ENCODE measurements at regions not wholly inside any gene's neighbourhood (a gene's known extent, or its start where the extent isn't known, plus 50 kb on each side); places are given as distances from the start of the nearest gene placed in this dataset.

DNA sequence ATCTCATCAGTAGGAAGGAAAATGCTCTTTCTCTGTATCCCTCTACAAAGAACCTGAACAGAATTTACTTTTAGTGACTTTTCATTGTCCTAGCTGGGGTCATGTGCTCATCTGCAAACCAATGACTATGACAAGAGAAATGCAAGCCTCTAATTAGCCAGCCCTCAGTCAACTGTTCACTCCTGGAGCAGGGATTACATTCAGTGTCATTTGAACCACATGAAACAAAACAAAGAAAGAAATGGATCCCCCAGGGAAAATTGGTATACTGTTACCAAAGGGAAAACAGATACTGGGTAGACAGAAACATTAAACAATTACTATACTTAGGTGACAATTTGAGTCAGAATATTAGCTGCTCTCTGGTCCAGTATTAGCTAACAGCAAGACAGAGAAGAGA lies 173.6 kb downstream of the RCHY1 start:
- TF ChIP-seq, protein P1, sequence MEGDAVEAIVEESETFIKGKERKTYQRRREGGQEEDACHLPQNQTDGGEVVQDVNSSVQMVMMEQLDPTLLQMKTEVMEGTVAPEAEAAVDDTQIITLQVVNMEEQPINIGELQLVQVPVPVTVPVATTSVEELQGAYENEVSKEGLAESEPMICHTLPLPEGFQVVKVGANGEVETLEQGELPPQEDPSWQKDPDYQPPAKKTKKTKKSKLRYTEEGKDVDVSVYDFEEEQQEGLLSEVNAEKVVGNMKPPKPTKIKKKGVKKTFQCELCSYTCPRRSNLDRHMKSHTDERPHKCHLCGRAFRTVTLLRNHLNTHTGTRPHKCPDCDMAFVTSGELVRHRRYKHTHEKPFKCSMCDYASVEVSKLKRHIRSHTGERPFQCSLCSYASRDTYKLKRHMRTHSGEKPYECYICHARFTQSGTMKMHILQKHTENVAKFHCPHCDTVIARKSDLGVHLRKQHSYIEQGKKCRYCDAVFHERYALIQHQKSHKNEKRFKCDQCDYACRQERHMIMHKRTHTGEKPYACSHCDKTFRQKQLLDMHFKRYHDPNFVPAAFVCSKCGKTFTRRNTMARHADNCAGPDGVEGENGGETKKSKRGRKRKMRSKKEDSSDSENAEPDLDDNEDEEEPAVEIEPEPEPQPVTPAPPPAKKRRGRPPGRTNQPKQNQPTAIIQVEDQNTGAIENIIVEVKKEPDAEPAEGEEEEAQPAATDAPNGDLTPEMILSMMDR (IDR thresholded peaks at IDR 0.05) = no peak
- TF ChIP-seq POLR2A (IDR thresholded peaks at IDR 0.05) = no peak

Data from adrenal gland (tissue), 5 donors.